ENCODE measurements at regions not wholly inside any gene's neighbourhood (a gene's known extent, or its start where the extent isn't known, plus 50 kb on each side); places are given as distances from the start of the nearest gene placed in this dataset.

DNA sequence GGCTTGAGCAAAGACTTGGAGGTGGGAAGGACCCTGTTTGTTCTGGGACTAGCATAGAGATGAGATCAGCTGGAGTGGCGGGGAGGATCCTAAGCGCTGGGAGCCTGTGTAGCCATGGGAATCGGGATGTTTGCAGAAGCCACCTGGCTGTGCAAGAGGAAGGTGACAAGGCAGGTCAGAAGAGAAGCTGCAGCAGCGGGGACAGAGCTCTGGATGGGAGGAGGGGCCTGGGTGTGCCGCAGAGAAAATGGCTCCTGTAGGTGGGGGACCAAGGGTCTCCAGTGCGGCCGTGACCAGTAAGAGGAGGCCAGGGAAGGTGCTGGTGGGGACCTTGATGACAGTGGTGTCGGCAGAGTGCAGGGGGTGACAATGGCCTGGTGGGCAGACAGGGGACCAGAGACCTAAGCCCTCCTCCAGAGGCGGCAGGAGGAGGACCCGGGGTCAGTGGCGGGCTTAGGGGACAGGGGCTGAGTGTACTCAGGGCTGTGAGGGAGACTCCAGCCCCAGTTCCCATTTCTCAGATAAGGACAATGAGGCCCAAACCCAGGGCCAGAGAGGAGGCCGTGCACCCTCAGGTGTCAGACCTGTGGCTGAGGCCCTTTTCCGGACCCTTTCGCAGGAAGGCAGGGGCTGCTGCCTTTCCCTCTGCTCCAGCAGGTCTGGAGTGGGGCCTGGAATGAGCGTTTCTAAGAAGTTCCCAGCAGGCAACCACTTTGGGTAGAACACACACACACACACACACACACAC, 206.6 kb upstream of the RTL1 start:
- no peak for DNase-seq (ENCODE audit: low spot score)

DNA sequence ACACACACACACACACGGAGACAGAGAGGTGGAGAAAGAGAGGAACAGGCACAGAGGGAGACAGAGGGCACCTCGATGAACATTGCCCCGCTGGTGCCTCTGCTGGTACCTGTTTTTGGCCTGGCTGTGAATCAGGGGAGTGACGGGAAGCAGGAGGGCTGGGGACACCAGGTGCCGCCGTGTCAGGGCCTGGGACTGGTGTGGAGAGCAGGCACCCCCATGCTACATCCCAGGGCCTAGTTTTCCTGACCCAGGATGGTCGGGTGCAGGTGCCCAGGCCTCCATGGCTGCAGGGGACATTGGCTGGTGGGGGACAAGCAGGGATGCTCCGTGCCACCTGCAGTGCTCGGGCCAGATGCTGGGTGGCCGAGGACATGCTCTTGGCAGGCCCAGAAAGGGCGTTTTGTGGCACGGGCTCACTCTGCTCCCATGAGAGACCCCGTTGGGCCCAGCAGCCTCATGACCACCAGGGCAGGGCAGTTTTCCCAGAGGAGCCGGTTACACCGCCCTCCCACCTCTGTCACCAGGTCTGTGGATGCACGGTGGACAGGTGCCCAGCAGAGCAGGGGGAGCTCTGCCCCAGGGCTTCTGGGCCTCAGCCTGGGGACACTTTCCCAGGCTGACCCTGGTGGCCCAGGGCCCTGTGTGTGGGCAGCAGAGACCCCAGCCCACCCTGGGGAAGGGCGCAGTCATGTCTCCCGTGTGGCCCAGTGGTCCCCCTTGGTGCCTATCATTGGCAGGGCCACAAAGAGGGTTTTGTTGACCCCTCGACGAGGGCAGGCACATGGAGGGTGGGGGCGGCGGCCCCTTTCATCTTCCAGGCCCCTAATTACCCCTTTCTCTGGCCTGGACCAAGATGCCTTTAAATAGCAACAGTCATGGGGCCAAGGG, 207.5 kb upstream of the RTL1 start:
- DNase-seq (ENCODE audit: low spot score): no peak

DNA sequence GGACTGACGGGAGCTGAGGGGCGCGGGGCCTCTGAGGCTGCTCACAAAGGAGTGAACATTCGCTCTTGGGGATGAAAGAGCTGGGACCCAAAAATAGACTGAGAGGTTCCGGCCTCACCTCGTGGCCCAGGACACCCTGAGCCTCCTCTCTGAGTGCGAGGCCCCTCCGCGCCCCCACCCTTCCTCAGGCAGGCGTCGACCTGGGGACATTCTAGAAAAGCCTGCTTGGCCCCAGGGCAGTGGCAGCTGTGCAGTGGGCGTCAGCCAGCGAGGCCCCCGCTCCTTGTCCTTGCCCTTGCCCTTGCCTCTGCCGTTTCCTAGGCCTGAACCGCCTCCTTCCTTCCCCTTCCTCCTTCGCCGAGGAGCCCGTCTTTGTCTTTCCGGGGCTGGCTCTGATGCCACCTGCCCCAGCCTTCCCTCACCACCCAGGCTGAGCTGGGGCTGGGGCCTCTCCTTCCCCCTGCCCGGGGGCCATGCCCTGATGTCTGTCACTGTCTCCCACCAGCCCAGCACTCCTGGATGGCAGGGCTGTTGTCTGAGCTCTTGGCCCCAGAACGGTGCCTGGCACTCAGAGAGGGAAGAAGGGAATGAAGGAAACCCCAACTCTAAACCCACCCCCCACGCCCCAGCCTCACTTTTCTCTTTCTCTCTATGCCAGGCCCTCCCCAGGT, 208.2 kb upstream of the RTL1 start:
- no peak for DNase-seq (ENCODE audit: low spot score)

DNA sequence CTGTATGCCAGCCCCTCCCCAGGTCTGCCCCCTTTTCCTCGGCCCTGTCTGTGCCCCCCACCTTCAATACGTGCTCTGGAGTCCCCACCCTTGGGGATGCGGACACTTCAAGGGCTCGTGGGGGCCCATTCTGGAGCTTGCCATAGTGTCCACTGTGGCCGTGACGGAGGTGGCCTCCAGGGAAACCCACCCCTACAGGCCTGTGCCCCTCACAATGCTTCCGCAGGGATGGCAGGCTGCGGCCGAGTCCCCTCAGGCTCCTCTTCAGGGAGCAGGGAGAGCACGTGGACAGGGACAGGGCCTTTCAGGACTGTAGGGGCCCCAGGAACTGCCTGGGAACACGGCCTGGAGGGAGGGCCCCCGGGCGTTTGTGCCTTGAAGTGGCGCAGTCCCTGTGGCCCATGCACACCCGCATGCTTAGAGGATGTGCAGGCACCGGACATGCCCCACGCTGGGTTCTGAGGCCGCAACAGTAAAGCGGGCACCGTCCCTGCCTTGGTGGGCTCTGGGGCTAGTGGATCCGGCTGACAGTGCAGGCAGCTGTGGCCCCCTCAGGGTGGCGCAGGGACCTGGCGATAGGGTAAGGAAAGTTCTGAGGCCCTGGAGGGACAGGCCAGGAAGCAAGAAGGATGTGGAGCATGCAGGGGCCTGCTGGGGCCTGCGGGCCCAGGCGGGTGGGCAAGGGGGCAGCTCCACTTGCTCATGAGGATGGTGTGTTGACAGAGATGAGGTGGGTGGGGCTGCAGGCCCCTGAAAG, 209.0 kb upstream of the RTL1 start:
- DNase-seq (ENCODE audit: low spot score): no peak

DNA sequence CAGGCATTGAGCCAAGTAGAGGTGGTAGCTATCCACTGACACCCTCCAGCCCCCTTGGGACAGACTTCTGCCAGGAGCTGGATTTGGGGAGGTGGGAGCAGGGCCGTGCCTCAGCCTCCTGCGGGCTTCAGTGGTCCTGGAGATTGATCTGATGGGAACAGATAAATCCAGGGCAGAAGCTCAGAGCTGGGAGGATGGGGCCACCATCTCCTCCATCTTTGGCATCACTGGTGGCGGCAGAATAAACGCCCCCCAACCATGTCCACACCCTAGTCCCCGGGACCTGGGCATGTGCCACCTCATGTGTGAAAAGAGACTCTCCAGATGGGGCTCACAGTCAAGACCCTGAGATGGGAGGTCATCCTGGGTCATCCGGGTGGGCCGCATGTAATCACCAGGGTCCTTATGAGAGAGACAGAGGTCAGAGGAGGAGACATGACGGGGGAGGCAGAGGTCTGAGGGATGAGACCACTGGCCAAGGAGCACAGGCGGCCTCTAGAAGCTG, 209.6 kb upstream of the RTL1 start:
- no peak for DNase-seq (ENCODE audit: low spot score)

DNA sequence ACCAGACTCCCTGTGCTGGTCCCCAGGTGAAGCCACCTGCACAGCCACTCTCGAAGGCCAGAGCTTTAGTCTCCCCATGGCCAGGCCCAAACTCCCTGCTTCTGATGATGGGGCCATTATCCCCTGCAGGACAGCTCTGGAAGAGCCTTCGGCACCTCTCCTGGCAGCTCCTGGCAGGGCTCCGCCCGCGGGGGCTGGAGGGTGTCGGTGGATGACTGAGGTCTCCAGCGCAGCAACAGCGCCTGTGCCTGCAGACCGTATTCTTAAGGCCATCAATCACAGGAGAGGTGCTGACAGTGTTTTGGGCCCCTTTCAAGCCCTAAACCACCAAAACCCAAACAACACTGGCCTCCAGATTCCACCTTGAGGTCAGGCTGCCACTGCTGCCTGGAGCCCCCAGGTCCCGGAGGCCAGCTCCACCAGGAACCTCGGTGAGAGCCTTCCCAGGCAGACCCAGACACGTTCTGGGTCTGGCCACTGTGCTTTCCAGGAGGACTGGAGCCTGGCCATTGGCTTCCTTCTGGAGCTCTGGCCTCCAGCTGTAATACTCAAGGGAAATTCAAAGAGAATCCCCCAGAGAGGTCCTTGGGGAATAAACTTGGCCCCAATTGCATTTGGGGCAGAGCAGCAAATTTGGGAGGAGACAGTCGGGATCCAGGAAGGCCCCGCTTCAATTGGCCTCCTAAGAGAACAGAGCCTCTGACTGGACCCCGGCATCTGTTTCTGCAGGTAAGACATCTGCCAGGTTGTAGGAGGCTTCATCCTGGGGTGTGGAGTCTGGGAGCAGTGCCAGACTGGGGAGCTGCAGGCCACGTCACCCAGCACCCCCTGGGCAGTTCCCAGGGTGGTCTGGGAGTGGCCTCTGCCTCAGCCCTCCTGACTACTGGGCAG, 210.6 kb upstream of the RTL1 start:
- DNase-seq (ENCODE audit: low spot score): no peak

- DNase-seq (ENCODE audit: low spot score): no peak
Observed at GRCh38 chr14:101114726-101115515, 211.4 kb upstream of the RTL1 start.

GRCh38 chr14:101115652-101116051, 212.1 kb upstream of the RTL1 start:
- DNase-seq (ENCODE audit: low spot score): no peak

- no peak for DNase-seq (ENCODE audit: low spot score)
Observed at GRCh38 chr14:101116065-101116464, 212.5 kb upstream of the RTL1 start.

DNA sequence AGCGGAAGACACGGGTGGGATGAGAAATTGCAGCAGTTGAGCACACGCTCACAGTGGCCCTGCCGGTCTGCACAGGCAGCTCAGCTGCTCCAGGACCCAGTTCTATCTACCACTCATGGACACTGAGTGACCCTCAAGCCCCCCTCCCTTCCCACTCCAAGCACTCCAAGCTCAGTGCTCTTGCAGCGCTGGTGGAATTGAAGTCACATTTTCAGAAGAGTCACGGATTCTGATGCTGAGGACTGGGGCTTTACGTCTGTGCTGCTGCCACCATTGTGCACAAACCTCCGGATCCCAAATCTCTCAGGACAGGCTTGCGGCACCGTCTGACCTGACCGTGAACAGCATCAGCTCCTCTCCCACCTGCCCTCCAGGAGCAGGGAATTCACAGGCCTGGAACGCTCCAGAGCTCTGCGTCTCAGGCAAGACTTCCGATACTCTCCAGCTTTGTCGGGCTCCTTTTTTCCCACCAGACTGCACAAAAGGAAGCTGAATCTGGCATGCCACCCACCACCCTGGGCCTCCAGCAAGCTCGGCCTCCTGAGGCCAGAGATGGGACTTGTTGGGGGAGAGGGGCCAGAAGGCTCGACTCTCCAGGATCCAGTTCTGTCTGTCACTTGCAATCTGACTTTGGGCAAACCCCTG, 213.1 kb upstream of the RTL1 start:
- DNase-seq (ENCODE audit: low spot score): no peak

GRCh38 chr14:101117543-101117942, 214.0 kb upstream of the RTL1 start:
- DNase-seq (ENCODE audit: low spot score): no peak

DNA sequence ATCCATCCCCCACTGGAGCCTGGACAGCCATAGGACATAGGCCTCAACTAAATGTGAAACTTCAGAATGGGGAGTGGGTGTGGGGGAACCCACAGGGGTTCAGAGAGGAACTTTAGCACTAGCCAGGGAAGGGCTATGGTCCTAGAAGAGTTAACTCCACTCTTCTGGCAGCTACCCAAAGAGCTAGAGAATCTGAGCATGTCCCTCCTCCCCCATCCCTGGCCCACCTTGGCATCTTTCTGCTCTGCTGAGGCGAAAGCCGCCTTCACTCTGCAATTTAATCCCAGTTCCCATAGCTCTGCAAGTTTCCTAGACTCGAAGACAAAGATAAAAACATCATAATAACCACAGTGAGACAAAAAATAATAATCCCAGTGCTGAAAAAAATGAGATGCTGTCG, 214.7 kb upstream of the RTL1 start:
- DNase-seq (ENCODE audit: low spot score): no peak

DNA sequence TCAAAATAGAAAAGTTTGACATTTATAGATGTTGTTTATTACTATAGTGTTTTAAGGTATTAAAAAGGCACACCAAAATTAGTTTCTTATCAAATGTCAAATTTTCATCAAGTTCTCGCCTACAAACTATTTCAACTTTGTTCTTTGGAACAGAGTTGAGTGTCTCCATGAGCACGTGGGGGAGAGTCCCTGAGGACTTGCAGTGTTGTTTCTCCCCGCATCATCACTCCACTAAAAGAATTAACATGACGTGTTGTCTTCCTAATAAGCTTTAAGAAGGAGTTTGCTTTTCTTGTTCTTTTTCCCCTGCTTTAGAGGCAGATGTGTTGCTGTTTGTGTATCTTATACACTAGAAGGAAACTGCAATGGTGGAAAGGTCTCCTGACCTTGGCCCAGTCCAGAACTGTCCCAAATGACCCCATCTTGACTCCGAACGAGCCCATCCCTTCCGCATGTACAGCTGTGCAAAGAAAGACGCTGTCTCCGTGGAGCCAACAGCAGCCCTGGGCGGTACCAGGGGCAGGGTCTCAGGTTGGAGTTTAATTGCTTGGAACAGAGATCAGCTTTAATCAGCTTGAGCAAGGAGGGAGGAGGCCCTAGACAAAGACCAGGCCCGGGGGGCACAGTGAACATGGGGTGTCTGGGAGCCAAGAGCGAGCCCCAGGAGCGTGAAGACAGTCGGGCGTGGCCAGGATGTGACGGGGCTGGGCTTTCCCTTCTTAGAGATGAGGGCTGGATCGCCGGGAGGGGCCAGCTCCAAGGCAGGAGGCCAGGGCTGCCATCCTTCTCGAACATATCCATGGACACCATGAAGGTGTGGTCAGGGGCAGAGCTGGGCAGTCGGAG, 215.4 kb upstream of the RTL1 start:
- DNase-seq (ENCODE audit: low spot score): no peak

DNA sequence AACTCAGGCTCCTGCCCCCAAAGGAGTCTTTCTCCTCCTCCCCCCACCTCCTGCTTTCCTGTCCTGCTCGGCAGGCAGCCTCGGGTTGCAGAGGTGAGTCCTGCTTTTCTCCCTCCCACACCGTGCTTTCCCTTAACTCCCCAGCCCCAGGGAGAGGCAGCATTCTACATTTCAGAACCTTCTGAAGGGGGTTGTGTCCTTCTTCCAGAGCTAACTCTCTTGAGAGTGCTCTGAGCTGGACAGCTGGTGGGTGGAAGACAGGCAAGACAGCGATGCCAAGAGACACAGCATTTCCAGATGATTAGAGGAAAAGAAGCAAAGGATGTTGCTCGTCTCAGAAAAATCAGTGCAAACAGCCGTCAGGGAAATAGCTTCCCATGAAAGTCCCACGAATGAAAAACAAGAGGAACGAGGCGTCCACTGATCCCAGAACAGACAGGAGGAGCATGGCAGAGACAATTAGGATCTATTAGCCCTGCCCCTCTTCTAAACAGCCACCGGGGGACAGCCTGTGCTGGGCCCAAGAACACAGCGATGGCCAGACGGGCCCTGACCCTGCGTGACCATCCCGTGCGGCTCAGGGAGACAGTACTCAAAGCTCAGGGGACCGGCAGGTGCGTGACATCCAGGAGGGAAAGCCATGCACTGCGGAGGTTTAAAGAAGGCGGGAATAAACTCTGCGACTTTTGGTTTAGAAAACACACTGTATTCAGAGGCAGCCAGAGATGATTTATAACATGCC, 216.5 kb upstream of the RTL1 start:
- no peak for DNase-seq (ENCODE audit: low spot score)

DNA sequence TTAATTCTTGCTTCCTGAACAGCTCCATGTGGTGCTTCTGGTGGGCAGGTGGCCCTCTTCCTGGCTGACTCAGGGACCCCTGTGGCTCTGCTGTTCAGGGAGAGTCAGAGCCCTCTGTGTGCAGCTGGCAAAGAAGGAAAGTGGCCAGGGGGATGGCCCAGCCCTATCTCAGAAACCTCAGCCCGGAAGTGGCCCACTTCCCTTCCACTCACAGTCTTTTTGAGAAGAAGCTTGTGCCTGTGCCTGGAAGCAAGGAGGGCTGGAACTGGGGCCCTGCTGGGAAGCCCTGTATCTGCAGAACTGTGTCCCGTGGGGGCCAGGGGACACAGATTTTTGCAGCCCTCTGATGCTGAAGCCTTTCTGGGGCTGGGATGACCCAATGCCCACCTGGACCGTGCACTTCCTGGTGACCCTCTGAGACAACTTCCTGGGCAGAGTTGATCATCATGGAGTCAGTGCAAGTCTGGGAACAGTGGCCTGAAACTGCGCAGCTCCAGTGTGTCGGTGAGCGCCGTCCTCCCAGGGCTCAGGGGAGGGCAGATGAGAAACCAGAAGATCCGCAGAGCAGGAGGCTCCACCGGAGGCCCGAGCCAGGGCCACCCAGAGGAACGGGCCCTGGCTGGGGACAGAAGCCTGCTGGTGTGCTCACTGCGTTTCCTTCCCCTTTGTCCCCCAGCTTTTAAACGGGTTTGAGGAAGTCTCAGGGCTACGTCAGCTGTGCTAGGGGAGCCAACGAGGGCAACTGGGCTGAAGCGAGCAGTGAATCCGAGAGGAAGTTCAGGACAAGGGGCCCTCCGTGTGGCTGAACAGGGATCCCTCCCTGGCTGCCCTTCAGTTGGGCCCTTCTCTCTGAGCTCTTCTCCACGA, 217.4 kb upstream of the RTL1 start:
- DNase-seq (ENCODE audit: low spot score): no peak

DNA sequence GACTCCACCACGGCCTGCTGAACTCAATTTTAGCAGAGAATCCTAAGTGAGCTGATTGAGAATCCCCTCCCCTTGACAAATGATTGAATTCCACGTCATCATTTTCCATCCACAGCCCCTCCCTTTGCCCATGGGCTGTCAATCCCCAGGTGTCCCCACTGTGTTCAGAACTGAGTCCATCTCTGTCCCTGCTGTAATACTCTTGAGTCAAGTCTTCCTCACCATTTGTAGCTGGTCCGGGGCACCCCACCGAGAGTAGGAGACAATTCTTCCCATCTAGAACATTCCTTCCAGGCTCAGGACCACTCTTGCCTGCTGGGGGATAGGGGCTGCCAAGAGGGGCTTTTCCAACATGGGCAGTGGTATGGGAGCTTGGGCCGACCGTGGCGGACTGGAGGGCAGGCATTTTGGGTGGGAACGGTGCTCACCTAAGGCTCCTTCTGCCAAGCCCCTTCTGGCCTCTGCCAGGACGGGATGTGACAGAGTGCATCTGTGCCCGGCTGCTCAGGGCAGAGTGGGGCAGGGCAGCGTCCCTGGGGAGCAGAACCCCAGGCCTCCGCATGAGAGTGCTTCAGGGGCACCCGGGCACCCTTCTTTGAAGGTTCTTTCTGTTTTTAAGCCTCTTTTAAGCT, 218.1 kb upstream of the RTL1 start:
- no peak for DNase-seq (ENCODE audit: low spot score)
